ENCODE measurements at regions not wholly inside any gene's neighbourhood (a gene's known extent, or its start where the extent isn't known, plus 50 kb on each side); places are given as distances from the start of the nearest gene placed in this dataset.

DNA sequence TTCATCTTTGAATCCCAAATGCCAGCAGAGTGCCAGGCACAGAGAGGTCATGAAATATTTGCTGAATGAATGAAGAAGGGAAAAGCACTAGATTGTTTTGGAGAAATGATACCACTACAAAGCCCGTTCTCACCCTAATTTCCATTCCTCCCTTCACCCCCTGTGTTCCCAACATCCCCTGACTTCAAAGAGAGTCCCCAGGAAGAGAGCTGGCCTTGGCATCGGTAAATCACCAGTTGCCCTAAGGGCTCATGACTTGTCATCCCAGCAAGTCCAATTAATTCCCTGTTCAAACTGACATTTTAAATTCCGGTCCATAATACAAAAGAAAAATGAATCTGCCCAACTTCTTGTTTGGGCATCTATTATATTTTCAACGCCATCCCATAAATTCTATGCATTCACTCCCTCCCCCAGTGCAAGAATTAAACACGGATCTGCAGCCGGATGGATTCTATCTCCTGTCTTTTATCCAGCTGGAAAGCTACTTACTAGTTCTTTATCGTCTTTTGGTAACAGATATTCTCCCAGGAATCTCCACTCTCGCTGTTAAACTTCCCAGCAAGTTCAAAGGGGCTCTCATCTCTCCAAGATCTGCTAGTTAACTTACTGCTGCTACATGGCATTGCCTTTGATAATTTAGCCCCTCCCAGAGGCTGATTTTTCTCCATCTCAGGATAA, 63.9 kb upstream of the TSC22D2 start:
- TF ChIP-seq CTCF (conservative IDR thresholded peaks at IDR 0.05 in 1 of 2, IDR thresholded peaks at IDR 0.05 in 1 of 2; ENCODE audit: low read depth in 1 of 2, low read length in 2 of 2) (no peak), EZH2 (IDR thresholded peaks at IDR 0.05; ENCODE audit: low read length, missing control alignments) (no peak)

Data from fibroblast of lung (primary cell).